Skeletal muscle tissue (tissue), 3 donors: ENCODE measurements at regions not wholly inside any gene's neighbourhood (a gene's known extent, or its start where the extent isn't known, plus 50 kb on each side); places are given as distances from the start of the nearest gene placed in this dataset.

Experiments used
- H3K27ac ChIP-seq: one replicate; pipeline ENCODE4 v1.7.0; 2013; ENCODE audit warnings: mild to moderate bottlenecking, low read depth, low read length, inconsistent platforms
- H3K27me3 ChIP-seq, 3 donors: one replicate each; pipeline ENCODE4 v1.7.0; 2013; ENCODE audit warnings: low read length in 3 of 3; ENCODE audit not compliant: control insufficient read depth in 3 of 3, insufficient read depth in 3 of 3
- H3K36me3 ChIP-seq, 3 donors: one replicate each; pipeline ENCODE4 v1.7.0; 2013; ENCODE audit warnings: low read length in 3 of 3; ENCODE audit not compliant: control insufficient read depth in 3 of 3, insufficient read depth in 3 of 3
- H3K4me1 ChIP-seq, 3 donors: one replicate each; pipeline ENCODE4 v1.7.0; 2013; ENCODE audit warnings: low read length in 3 of 3, mild to moderate bottlenecking in 3 of 3; ENCODE audit not compliant: control insufficient read depth in 3 of 3, insufficient read depth in 3 of 3
- H3K4me3 ChIP-seq, 3 donors: one replicate each; pipeline ENCODE4 v1.7.0; 2013; ENCODE audit warnings: low read length in 3 of 3
- H3K9ac ChIP-seq, 3 donors: one replicate each; pipeline ENCODE4 v1.7.0; 2013; ENCODE audit warnings: low read length in 3 of 3, mild to moderate bottlenecking in 3 of 3, moderate library complexity in 2 of 3, low read depth in 1 of 3
- H3K9me3 ChIP-seq, 3 donors: one replicate each; pipeline ENCODE4 v1.7.0; 2013; ENCODE audit warnings: low read length in 3 of 3; ENCODE audit not compliant: control insufficient read depth in 3 of 3
- donor health status: Osteomylitis.

- H3K27ac ChIP-seq: no peak overlapping the region
- no peaks in the 10 kb centered on the region for H3K9me3 ChIP-seq
- no peaks in the 10 kb centered on the region for H3K4me1 ChIP-seq
- H3K4me3 ChIP-seq: no peak overlapping the region
- H3K9ac ChIP-seq: no peak overlapping the region
- no peaks in the 10 kb centered on the region for H3K36me3 ChIP-seq
- H3K27me3 ChIP-seq: no peaks in the 10 kb centered on the region
These were observed 89.3 kb upstream of the ROBO2 start for GRCh38 chr3:76950590-76950989.

- H3K27ac ChIP-seq: no peak overlapping the region
- no peak overlapping the region for H3K9ac ChIP-seq
- H3K9me3 ChIP-seq: no peaks in the 10 kb centered on the region
- H3K27me3 ChIP-seq: no peaks in the 10 kb centered on the region
- no peak overlapping the region for H3K4me3 ChIP-seq
- no peaks in the 10 kb centered on the region for H3K4me1 ChIP-seq
- H3K36me3 ChIP-seq: no peaks in the 10 kb centered on the region
These were observed 85.5 kb upstream of the ROBO2 start for GRCh38 chr3:76954412-76954811.

- H3K9ac ChIP-seq: no peak overlapping the region
These were observed 81.6 kb upstream of the ROBO2 start for GRCh38 chr3:76958274-76958673.

GRCh38 chr3:76958861-76959260 is 81.0 kb upstream of the ROBO2 start:
- no peaks in the 10 kb centered on the region for H3K9me3 ChIP-seq
- no peak overlapping the region for H3K9ac ChIP-seq
- H3K4me3 ChIP-seq: no peak overlapping the region
- H3K36me3 ChIP-seq: no peaks in the 10 kb centered on the region
- no peaks in the 10 kb centered on the region for H3K27me3 ChIP-seq
- H3K27ac ChIP-seq: no peak overlapping the region
- no peaks in the 10 kb centered on the region for H3K4me1 ChIP-seq

More at GRCh38 chr3:76958274-76958673, 81.6 kb upstream of the ROBO2 start:
- no peaks in the 10 kb centered on the region for H3K4me1 ChIP-seq
- no peaks in the 10 kb centered on the region for H3K9me3 ChIP-seq
- no peak overlapping the region for H3K27ac ChIP-seq
- H3K4me3 ChIP-seq: no peak overlapping the region
- H3K36me3 ChIP-seq: no peaks in the 10 kb centered on the region
- no peaks in the 10 kb centered on the region for H3K27me3 ChIP-seq

- H3K27me3 ChIP-seq: no peaks in the 10 kb centered on the region
- H3K4me3 ChIP-seq: no peak overlapping the region
- no peaks in the 10 kb centered on the region for H3K9me3 ChIP-seq
- H3K9ac ChIP-seq: no peak overlapping the region
- H3K4me1 ChIP-seq: no peaks in the 10 kb centered on the region
- H3K27ac ChIP-seq: no peak overlapping the region
- H3K36me3 ChIP-seq: no peaks in the 10 kb centered on the region
These were observed 78.6 kb upstream of the ROBO2 start for GRCh38 chr3:76961284-76961683.

- no peaks in the 10 kb centered on the region for H3K9me3 ChIP-seq
- no peak overlapping the region for H3K27ac ChIP-seq
- no peaks in the 10 kb centered on the region for H3K36me3 ChIP-seq
- H3K9ac ChIP-seq: no peak overlapping the region
- no peak overlapping the region for H3K4me3 ChIP-seq
- H3K4me1 ChIP-seq: no peaks in the 10 kb centered on the region
- H3K27me3 ChIP-seq: no peaks in the 10 kb centered on the region
These were observed 74.7 kb upstream of the ROBO2 start for GRCh38 chr3:76965122-76965725.

GRCh38 chr3:76969471-76969870 is 70.4 kb upstream of the ROBO2 start:
- H3K27ac ChIP-seq: no peak overlapping the region

GRCh38 chr3:76969996-76970615 is 69.8 kb upstream of the ROBO2 start:
- H3K36me3 ChIP-seq: no peaks in the 10 kb centered on the region
- H3K4me1 ChIP-seq: no peaks in the 10 kb centered on the region
- H3K27me3 ChIP-seq: no peaks in the 10 kb centered on the region
- H3K9me3 ChIP-seq: no peaks in the 10 kb centered on the region
- H3K27ac ChIP-seq: no peak overlapping the region
- no peak overlapping the region for H3K9ac ChIP-seq
- no peak overlapping the region for H3K4me3 ChIP-seq

More at GRCh38 chr3:76969471-76969870, 70.4 kb upstream of the ROBO2 start:
- no peaks in the 10 kb centered on the region for H3K36me3 ChIP-seq
- no peaks in the 10 kb centered on the region for H3K9me3 ChIP-seq
- H3K27me3 ChIP-seq: no peaks in the 10 kb centered on the region
- H3K9ac ChIP-seq: no peak overlapping the region
- no peak overlapping the region for H3K4me3 ChIP-seq
- no peaks in the 10 kb centered on the region for H3K4me1 ChIP-seq

- Histone ChIP-seq H3K27ac (no peak overlapping the region), H3K9ac (no peak overlapping the region), H3K4me3 (no peak overlapping the region), H3K36me3 (no peaks in the 10 kb centered on the region), H3K9me3 (no peaks in the 10 kb centered on the region), H3K27me3 (no peaks in the 10 kb centered on the region), H3K4me1 (no peaks in the 10 kb centered on the region)
These were observed 67.1 kb upstream of the ROBO2 start for GRCh38 chr3:76972624-76973296.

GRCh38 chr3:76976996-76977395 is 62.9 kb upstream of the ROBO2 start:
- Histone ChIP-seq H3K4me3 (no peak overlapping the region), H3K27me3 (no peaks in the 10 kb centered on the region), H3K4me1 (no peaks in the 10 kb centered on the region), H3K36me3 (no peaks in the 10 kb centered on the region), H3K27ac (no peak overlapping the region), H3K9me3 (no peaks in the 10 kb centered on the region), H3K9ac (no peak overlapping the region)
